HepG2 (cell line): ENCODE measurements at regions not wholly inside any gene's neighbourhood (a gene's known extent, or its start where the extent isn't known, plus 50 kb on each side); places are given as distances from the start of the nearest gene placed in this dataset.

Source experiments
- ATAC-seq: fragments of 200-7000 bp; cut with Tn5 transposase; 3 replicates; pipeline ENCODE4 v1.9.1; 2020; ENCODE audit warnings: mild to moderate bottlenecking, moderate library complexity
- BruUV-seq: library from RNA; stranded (reverse); fragments of 400-500 nt; replicated peaks from 2 replicates; lab custom pipeline; 2021; lab: Mats Ljungman, UMichigan
- CTCF ChIA-PET: fragments of 300-600 bp; formaldehyde crosslinking; extraction: SDS; loops from one replicate; lab custom pipeline; 2021; ENCODE audit warnings: low total read pairs, inconsistent platforms, low intra/inter-chr PET ratio; lab: Yijun Ruan, JAX
- POLR2A ChIA-PET: fragments of 350-600 bp; sonication (Branson Sonifier 250); formaldehyde crosslinking; loops from one replicate; lab custom pipeline; 2020; ENCODE audit warnings: antibody characterized with exemption, inconsistent platforms; lab: Yijun Ruan, JAX
- DNase-seq: peaks from one replicate; pipeline ENCODE4 v3.0.0-alpha.2; 2015; ENCODE audit warnings: low spot score
- FAIRE-seq: peaks from 3 replicates; lab custom pipeline; 2011; peaks lifted over from hg19 to GRCh38; lab: Jason Lieb, UNC
- H2AFZ ChIP-seq: one replicate; pipeline ENCODE4 v1.6.1; 2011; ENCODE audit warnings: low read length, inconsistent platforms
- H3K27ac ChIP-seq: fragments of 300-600 bp; 3 replicates; pipeline ENCODE4 v1.8.0; 2011; ENCODE audit warnings: mixed run types, mild to moderate bottlenecking, mixed read lengths, low read length, inconsistent platforms; ENCODE audit not compliant: insufficient read depth; ENCODE audit errors: extremely low read length
- H3K27me3 ChIP-seq, 2 experiments: fragments of 200-600 bp in 1 of 2; 2 replicates in 1 of 2; 3 replicates in 1 of 2; pipeline versions ENCODE4 v1.6.0 to v1.8.0; 2011; ENCODE audit warnings: low read length in 2 of 2, mild to moderate bottlenecking in 2 of 2, moderate library complexity in 2 of 2, inconsistent platforms in 1 of 2; ENCODE audit not compliant: insufficient read depth in 2 of 2, control insufficient read depth in 1 of 2
- H3K36me3 ChIP-seq, 2 experiments: fragments of 200-600 bp in 1 of 2; replicated peaks in 1 of 2; 2 replicates in 1 of 2; 3 replicates in 1 of 2; pipeline versions ENCODE4 v1.5.1 to v1.8.0; 2011; ENCODE audit warnings: low read length in 2 of 2, inconsistent platforms in 1 of 2; ENCODE audit not compliant: insufficient read depth in 2 of 2, control insufficient read depth in 1 of 2
- H3K4me1 ChIP-seq: 2 replicates; pipeline ENCODE4 v1.5.1; 2012; ENCODE audit warnings: low read length, inconsistent platforms; ENCODE audit not compliant: insufficient read depth
- H3K4me2 ChIP-seq: 2 replicates; pipeline ENCODE4 v1.6.0; 2011; ENCODE audit warnings: low read depth, low read length, inconsistent platforms
- H3K4me3 ChIP-seq, 3 experiments: fragments of 200-600 bp in 1 of 3; sonication (generic), shearing (Covaris generic) in 1 of 3; replicated peaks in 1 of 3; 2 replicates each; pipeline ENCODE4 v1.5.1; 2011 to 2016; ENCODE audit warnings: low read length in 3 of 3, inconsistent platforms in 2 of 3, low read depth in 2 of 3, mild to moderate bottlenecking in 2 of 3, control low read depth in 1 of 3, mixed read lengths in 1 of 3; ENCODE audit not compliant: insufficient read depth in 1 of 3
- H3K79me2 ChIP-seq: one replicate; pipeline ENCODE4 v1.6.1; 2011; ENCODE audit warnings: low read length, inconsistent platforms; ENCODE audit not compliant: insufficient read depth
- H3K9ac ChIP-seq: 2 replicates; pipeline ENCODE4 v1.6.0; 2011; ENCODE audit warnings: mild to moderate bottlenecking, low read depth, low read length, inconsistent platforms; ENCODE audit not compliant: insufficient read depth
- H3K9me3 ChIP-seq: 2 replicates; pipeline ENCODE4 v1.5.1; 2012; ENCODE audit warnings: mild to moderate bottlenecking, low read length
- H4K20me1 ChIP-seq: 2 replicates; pipeline ENCODE4 v1.6.0; 2011; ENCODE audit warnings: inconsistent platforms, mild to moderate bottlenecking, low read length, moderate library complexity; ENCODE audit not compliant: insufficient read depth
- ATAD3A ChIP-seq: sonication (generic); formaldehyde crosslinking; IDR thresholded peaks from 2 replicates; pipeline ENCODE4 v1.4.0; 2020; ENCODE audit warnings: missing genetic modification reagents
- ATRX ChIP-seq: sonication (generic); formaldehyde crosslinking; IDR thresholded peaks from 2 replicates; pipeline ENCODE4 v1.4.0; 2020; ENCODE audit warnings: missing genetic modification reagents, borderline replicate concordance
- CC2D1A ChIP-seq: sonication (generic); formaldehyde crosslinking; IDR thresholded peaks from 2 replicates; pipeline ENCODE4 v1.8.1; 2023; ENCODE audit warnings: mild to moderate bottlenecking, missing genetic modification reagents
- CENPT ChIP-seq: sonication (generic); formaldehyde crosslinking; IDR thresholded peaks from 2 replicates; pipeline ENCODE4 v1.8.0; 2022; ENCODE audit warnings: low read depth, mild to moderate bottlenecking, moderate library complexity, missing genetic modification reagents
- ISX ChIP-seq: sonication (generic); formaldehyde crosslinking; conservative IDR thresholded peaks from 2 replicates; pipeline ENCODE4 v1.5.0; 2020; ENCODE audit warnings: missing genetic modification reagents
- LCORL ChIP-seq, 2 experiments: fragments of 450-650 bp in 1 of 2; sonication (generic) in 1 of 2; formaldehyde crosslinking in 1 of 2; IDR thresholded peaks; 2 replicates each; pipeline versions ENCODE4 v1.5.0 to v1.6.1; 2017 to 2020; ENCODE audit warnings: antibody characterized with exemption in 1 of 2, missing genetic modification reagents in 1 of 2
- MTA3 ChIP-seq: sonication (generic); formaldehyde crosslinking; IDR thresholded peaks from 2 replicates; pipeline ENCODE4 v1.4.0; 2020; ENCODE audit warnings: missing genetic modification reagents
- NFKBIZ ChIP-seq: IDR thresholded peaks from 2 replicates; pipeline ENCODE4 v1.6.1; 2018; ENCODE audit warnings: missing genetic modification reagents, missing compliant biosample characterization
- PCBP2 ChIP-seq: fragments of 200-400 bp; formaldehyde crosslinking; optimal IDR thresholded peaks from 2 replicates; pipeline ENCODE3; 2018; ENCODE audit warnings: low read length, low read depth; ENCODE audit not compliant: poor library complexity, severe bottlenecking
- PHF8 ChIP-seq: sonication (generic); formaldehyde crosslinking; IDR thresholded peaks from 2 replicates; pipeline ENCODE4 v1.5.0; 2020; ENCODE audit warnings: missing genetic modification reagents
- PPARG ChIP-seq: conservative IDR thresholded peaks from 2 replicates; pipeline ENCODE4 v1.6.1; 2016; ENCODE audit warnings: missing biosample characterization, missing genetic modification reagents
- RBFOX2 ChIP-seq: fragments of 200-400 bp; formaldehyde crosslinking; IDR thresholded peaks from 2 replicates; pipeline ENCODE4 v1.6.1; 2017; ENCODE audit warnings: low read depth, mild to moderate bottlenecking, low read length
- SYNCRIP ChIP-seq: fragments of 200-400 bp; formaldehyde crosslinking; IDR thresholded peaks from 2 replicates; pipeline ENCODE4 v1.6.1; 2018; ENCODE audit warnings: mild to moderate bottlenecking, low read depth, low read length; ENCODE audit not compliant: insufficient read depth
- TBP ChIP-seq: sonication (generic); formaldehyde crosslinking; IDR thresholded peaks from 2 replicates; pipeline ENCODE4 v1.5.0; 2020; ENCODE audit warnings: missing genetic modification reagents
- ZBTB25 ChIP-seq: IDR thresholded peaks from 2 replicates; pipeline ENCODE4 v1.6.1; 2018; ENCODE audit warnings: missing genetic modification reagents
- ZNF563 ChIP-seq: sonication (generic); formaldehyde crosslinking; IDR thresholded peaks from 2 replicates; pipeline ENCODE4 v1.8.0; 2022; ENCODE audit warnings: mild to moderate bottlenecking, moderate library complexity, missing genetic modification reagents
- WGBS: methylation state at CpG from one replicate; pipeline ENCODE4 v1.1.6; 2017; ENCODE audit warnings: low lambda C conversion rate; 5-methylcytosine and 5-hydroxymethylcytosine counted together
- in situ Hi-C: cut with HindIII; loops from 2 replicates; pipeline ENCODE4 v1.10.0; 2017; ENCODE audit warnings: low pct_unique_long_range_greater_than_20kb; ENCODE audit not compliant: extremely low pct_ligation_motif_present
- intact Hi-C: fragments of 100-400 bp; cut with micrococcal nuclease; formaldehyde crosslinking; loops from one replicate; pipeline ENCODE4 v1.10.0; 2022; ENCODE audit not compliant: unreplicated experiment
- TF ChIP-seq, protein P1 (sequence below): sonication (generic); formaldehyde crosslinking; IDR thresholded peaks from 2 replicates; pipeline ENCODE4 v1.4.0; 2020; ENCODE audit warnings: missing genetic modification reagents

GRCh38 chr11:10946072-10946471, 88.2 kb upstream of the ZBED5 start:
- TF ChIP-seq CENPT (CRISPR knock-in tag) (no peak), MTA3 (CRISPR knock-in tag) (no peak), PCBP2 (no peak), SYNCRIP (no peak), RBFOX2 (no peak), ATAD3A (CRISPR knock-in tag) (no peak), ISX (CRISPR knock-in tag) (no peak), ATRX (CRISPR knock-in tag) (no peak)
- CTCF ChIA-PET: no interaction called here
- no TSS peak for BruUV-seq
- H3K9ac ChIP-seq: no peak overlapping the region
- POLR2A ChIA-PET: no interaction called here
- H3K27me3 ChIP-seq: no peaks in the 10 kb centered on the region; a peak in 1 of 5 replicates
- ATAC-seq: no peak
- no peaks in the 10 kb centered on the region for H3K4me1 ChIP-seq
- in situ Hi-C loops: loop anchor here (25.0 kb wide), 1 partner anchor 841 kb away; no protein-coding TSS in a partner anchor
- FAIRE-seq: no peak
- no peaks in the 10 kb centered on the region for H3K36me3 ChIP-seq
- intact Hi-C loops: no loop called here
- no peaks in the 10 kb centered on the region for H3K79me2 ChIP-seq
- DNase-seq: no peak
- no peak overlapping the region for H3K27ac ChIP-seq
- no peak overlapping the region for H3K4me3 ChIP-seq
- H4K20me1 ChIP-seq: no peaks in the 10 kb centered on the region
- WGBS: 0% methylated on average over 1 of the region's 1 CpG
- no peak overlapping the region for H2AFZ ChIP-seq
- H3K9me3 ChIP-seq: no peaks in the 10 kb centered on the region
- H3K4me2 ChIP-seq: no peak overlapping the region

GRCh38 chr11:10945196-10945595, 87.3 kb upstream of the ZBED5 start:
- no peak overlapping the region for H3K4me2 ChIP-seq
- in situ Hi-C loops (loop anchor here (25.0 kb wide), 1 partner anchor 842 kb away; no protein-coding TSS in a partner anchor), intact Hi-C loops (no loop called here)
- H3K4me3 ChIP-seq: no peak overlapping the region
- no peak overlapping the region for H2AFZ ChIP-seq
- no peak overlapping the region for H3K9ac ChIP-seq
- ChIA-PET POLR2A (no interaction called here), CTCF (no interaction called here)
- WGBS: 19% methylated on average over 2 of the region's 2 CpGs
- no peak overlapping the region for H3K27ac ChIP-seq
- no peaks in the 10 kb centered on the region for H3K9me3 ChIP-seq
- ATAC-seq (no peak), FAIRE-seq (no peak), DNase-seq (no peak)
- no TSS peak for BruUV-seq
- TF ChIP-seq NFKBIZ: no peak
- no peak for TF ChIP-seq PHF8
- no peak for TF ChIP-seq PPARG (CRISPR knock-in tag)
- no peak for TF ChIP-seq ZNF563 (CRISPR knock-in tag)
- no peak for TF ChIP-seq CC2D1A (CRISPR knock-in tag)
- no peak for TF ChIP-seq TBP (CRISPR knock-in tag)
- TF ChIP-seq LCORL (IDR thresholded peaks at IDR 0.05): no peak
- no peak for TF ChIP-seq LCORL (CRISPR knock-in tag; IDR thresholded peaks at IDR 0.05)
- TF ChIP-seq ZBTB25 (CRISPR knock-in tag): no peak
- TF ChIP-seq, protein P1, sequence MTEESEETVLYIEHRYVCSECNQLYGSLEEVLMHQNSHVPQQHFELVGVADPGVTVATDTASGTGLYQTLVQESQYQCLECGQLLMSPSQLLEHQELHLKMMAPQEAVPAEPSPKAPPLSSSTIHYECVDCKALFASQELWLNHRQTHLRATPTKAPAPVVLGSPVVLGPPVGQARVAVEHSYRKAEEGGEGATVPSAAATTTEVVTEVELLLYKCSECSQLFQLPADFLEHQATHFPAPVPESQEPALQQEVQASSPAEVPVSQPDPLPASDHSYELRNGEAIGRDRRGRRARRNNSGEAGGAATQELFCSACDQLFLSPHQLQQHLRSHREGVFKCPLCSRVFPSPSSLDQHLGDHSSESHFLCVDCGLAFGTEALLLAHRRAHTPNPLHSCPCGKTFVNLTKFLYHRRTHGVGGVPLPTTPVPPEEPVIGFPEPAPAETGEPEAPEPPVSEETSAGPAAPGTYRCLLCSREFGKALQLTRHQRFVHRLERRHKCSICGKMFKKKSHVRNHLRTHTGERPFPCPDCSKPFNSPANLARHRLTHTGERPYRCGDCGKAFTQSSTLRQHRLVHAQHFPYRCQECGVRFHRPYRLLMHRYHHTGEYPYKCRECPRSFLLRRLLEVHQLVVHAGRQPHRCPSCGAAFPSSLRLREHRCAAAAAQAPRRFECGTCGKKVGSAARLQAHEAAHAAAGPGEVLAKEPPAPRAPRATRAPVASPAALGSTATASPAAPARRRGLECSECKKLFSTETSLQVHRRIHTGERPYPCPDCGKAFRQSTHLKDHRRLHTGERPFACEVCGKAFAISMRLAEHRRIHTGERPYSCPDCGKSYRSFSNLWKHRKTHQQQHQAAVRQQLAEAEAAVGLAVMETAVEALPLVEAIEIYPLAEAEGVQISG: no peak
- H3K36me3 ChIP-seq: no peaks in the 10 kb centered on the region
- no peaks in the 10 kb centered on the region for H4K20me1 ChIP-seq
- no peaks in the 10 kb centered on the region for H3K4me1 ChIP-seq
- H3K27me3 ChIP-seq: no peaks in the 10 kb centered on the region; a peak in 1 of 5 replicates
- no peaks in the 10 kb centered on the region for H3K79me2 ChIP-seq
